ENCODE measurements at regions not wholly inside any gene's neighbourhood (a gene's known extent, or its start where the extent isn't known, plus 50 kb on each side); places are given as distances from the start of the nearest gene placed in this dataset.

DNA sequence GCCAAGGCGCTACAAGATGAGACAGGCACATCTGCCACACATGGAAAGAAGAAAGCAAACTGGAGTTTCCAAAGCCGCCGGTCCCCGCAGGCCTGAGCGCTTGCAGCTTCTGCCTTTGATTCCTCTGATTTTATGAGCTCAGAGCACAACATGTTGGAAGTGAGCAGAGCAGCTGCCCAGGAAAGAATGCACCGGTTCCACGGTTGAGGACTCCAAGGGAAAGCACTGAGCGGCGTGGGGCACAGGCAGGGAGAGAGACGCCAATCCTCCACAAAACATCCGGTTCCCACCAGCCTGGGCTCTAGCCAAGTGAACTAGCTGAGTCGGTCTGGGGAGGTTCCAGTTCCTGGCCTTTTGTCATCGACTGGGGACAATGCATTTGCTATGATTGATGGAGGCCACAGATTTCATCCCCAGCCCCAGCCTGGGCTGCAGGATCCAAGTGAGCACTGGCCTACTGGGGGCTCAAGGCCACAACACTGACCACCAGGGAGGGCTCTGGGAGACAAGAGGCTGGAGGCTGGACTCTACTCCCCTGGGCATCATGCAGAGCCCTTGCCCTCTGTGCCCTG lies 253.1 kb upstream of the IRF2BP2 start:
- Histone ChIP-seq H3K4me3 (ENCODE audit: low read depth in 1 of 2, low read length in 2 of 2) (peak overlapping the region; percentile 17 to 20), H3K9ac (ENCODE audit: low read depth in 1 of 2, low read length in 2 of 2) (peak overlapping the region; percentile 38 to 60)

DNA sequence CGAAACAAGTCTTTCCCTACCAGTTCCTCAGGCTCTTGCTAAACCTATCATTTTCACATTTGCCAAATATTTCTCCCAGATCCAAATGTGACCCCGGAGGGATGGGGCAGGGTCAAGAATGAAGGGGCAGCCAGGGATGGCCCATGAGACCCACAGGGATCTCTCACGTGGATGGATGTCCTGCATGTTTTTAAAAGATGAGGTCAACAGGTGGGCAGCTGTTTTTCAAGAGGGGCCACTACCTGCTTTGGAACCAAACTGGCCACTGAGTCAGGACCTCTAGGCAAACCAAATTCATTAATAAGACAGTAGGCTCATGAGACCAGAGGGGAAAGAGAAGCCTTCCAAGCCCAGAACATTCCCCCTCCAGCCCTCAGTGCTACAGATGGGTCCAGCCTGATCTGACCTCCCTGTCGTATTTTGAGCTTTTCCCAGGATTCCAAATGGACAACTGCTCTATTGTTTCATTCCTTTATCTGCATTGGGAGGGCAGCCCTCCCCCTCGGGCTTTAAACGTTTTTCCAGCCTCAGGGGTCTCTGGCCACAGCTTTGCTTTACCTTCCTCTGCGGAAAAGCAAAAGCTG lies 252.5 kb upstream of the IRF2BP2 start:
- Histone ChIP-seq H3K27me3 (ENCODE audit: control insufficient read depth in 1 of 2, insufficient read depth in 2 of 2, low read length in 2 of 2) (no peaks in the 10 kb centered on the region), H3K4me3 (ENCODE audit: low read depth in 1 of 2, low read length in 2 of 2) (peak overlapping the region in 1 of 2 donors; percentile 20), H3K9me3 (ENCODE audit: control insufficient read depth in 1 of 2, low read length in 2 of 2) (no peaks in the 10 kb centered on the region), H3K36me3 (ENCODE audit: control insufficient read depth in 1 of 2, insufficient read depth in 2 of 2, low read length in 2 of 2) (no peaks in the 10 kb centered on the region), H3K27ac (ENCODE audit: low read depth, low read length) (peak overlapping the region; percentile 54), H3K4me1 (ENCODE audit: control insufficient read depth in 1 of 2, insufficient read depth in 2 of 2, low read length in 2 of 2) (peaks cover 24 to 46% of the 10 kb centered on the region in 2 donors), H3K9ac (ENCODE audit: low read depth in 1 of 2, low read length in 2 of 2) (peak overlapping the region; percentile 38 to 60)

More for the DNA sequence above, 253.1 kb upstream of the IRF2BP2 start:
- Histone ChIP-seq H3K27me3 (ENCODE audit: control insufficient read depth in 1 of 2, insufficient read depth in 2 of 2, low read length in 2 of 2) (no peaks in the 10 kb centered on the region), H3K9me3 (ENCODE audit: control insufficient read depth in 1 of 2, low read length in 2 of 2) (no peaks in the 10 kb centered on the region), H3K4me1 (ENCODE audit: control insufficient read depth in 1 of 2, insufficient read depth in 2 of 2, low read length in 2 of 2) (peaks cover 24 to 48% of the 10 kb centered on the region in 2 donors), H3K27ac (ENCODE audit: low read depth, low read length) (peak overlapping the region; percentile 54), H3K36me3 (ENCODE audit: control insufficient read depth in 1 of 2, insufficient read depth in 2 of 2, low read length in 2 of 2) (no peaks in the 10 kb centered on the region)

DNA sequence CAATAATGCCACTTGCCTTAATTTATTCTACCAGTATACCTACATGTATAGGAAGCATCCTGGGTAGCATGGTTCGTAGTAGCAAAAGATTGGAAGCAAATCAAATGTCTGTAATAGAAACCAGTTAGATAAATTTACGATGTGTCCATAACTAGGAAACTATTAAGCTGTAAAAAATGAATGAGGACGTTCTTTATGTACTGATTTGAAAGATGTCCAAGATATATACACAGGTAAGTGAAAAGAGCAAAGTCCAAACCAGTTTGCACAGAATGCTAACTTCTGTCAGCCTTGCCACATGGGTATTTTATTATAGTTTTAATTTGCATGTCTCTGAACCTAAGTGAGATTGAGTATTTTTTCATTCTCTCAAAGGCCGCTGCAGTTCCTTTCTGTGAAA lies 251.8 kb upstream of the IRF2BP2 start:
- H3K27me3 ChIP-seq (ENCODE audit: control insufficient read depth in 1 of 2, insufficient read depth in 2 of 2, low read length in 2 of 2) = no peaks in the 10 kb centered on the region
- H3K9me3 ChIP-seq (ENCODE audit: control insufficient read depth in 1 of 2, low read length in 2 of 2) = no peaks in the 10 kb centered on the region
- no peaks in the 10 kb centered on the region for H3K36me3 ChIP-seq (ENCODE audit: control insufficient read depth in 1 of 2, insufficient read depth in 2 of 2, low read length in 2 of 2)
- peaks cover 24 to 42% of the 10 kb centered on the region in 2 donors for H3K4me1 ChIP-seq (ENCODE audit: control insufficient read depth in 1 of 2, insufficient read depth in 2 of 2, low read length in 2 of 2)
- H3K9ac ChIP-seq (ENCODE audit: low read depth in 1 of 2, low read length in 2 of 2) = no peak overlapping the region
- no peak overlapping the region for H3K4me3 ChIP-seq (ENCODE audit: low read depth in 1 of 2, low read length in 2 of 2)
- peak overlapping the region; percentile 54 for H3K27ac ChIP-seq (ENCODE audit: low read depth, low read length)

DNA sequence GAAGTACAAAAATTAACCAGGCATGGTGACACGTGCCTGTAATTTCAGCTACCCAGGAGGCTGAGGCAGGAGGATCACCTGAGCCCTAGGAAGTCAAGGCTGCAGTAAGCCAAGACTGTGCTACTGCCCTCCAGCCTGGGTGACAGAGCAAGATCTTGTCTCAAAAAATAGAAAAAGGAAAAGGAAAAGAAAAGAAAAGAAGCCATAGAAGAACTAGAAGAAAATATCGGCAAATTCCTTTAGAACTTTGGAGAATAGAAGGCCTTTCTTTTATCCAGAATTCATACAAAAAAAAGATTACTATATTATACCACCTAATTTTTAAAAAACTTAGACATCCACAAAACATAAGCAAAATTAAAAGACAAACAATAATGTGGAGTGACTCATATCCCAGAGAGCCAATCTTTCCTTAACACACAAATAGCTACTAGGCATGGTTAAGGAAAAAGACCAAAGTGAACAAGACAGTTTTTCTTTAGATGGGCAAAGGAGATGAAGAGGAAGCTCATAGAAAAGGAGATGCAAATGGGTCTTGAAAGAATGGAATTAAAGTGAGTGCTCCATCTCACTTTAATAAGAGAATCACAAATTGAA lies 251.1 kb upstream of the IRF2BP2 start:
- Histone ChIP-seq H3K27ac (ENCODE audit: low read depth, low read length) (no peak overlapping the region), H3K36me3 (ENCODE audit: control insufficient read depth in 1 of 2, insufficient read depth in 2 of 2, low read length in 2 of 2) (no peaks in the 10 kb centered on the region), H3K4me3 (ENCODE audit: low read depth in 1 of 2, low read length in 2 of 2) (no peak overlapping the region), H3K4me1 (ENCODE audit: control insufficient read depth in 1 of 2, insufficient read depth in 2 of 2, low read length in 2 of 2) (peaks cover 18 to 35% of the 10 kb centered on the region in 2 donors), H3K9ac (ENCODE audit: low read depth in 1 of 2, low read length in 2 of 2) (no peak overlapping the region), H3K27me3 (ENCODE audit: control insufficient read depth in 1 of 2, insufficient read depth in 2 of 2, low read length in 2 of 2) (no peaks in the 10 kb centered on the region), H3K9me3 (ENCODE audit: control insufficient read depth in 1 of 2, low read length in 2 of 2) (no peaks in the 10 kb centered on the region)

DNA sequence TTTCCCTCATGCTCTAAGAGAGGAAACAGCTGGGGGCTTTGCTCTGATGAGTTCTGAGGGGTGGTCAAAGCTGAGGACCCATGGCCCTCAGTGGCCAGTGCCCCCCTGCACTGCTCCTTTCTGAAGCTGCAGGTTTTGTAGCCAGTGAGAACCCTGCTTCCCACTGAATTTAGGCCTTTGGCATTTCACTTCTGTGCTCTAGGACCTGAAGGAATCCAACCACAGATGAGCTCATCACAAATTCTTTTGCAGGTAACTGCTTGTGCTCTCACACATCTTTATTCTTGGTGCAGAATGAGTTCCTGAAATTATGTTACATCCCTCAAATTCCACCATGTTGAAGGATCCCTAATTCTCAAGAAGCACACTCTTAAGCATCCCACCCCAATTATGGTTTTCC lies 248.7 kb upstream of the IRF2BP2 start:
- Histone ChIP-seq H3K4me1 (ENCODE audit: control insufficient read depth in 1 of 2, insufficient read depth in 2 of 2, low read length in 2 of 2) (peaks cover 16 to 29% of the 10 kb centered on the region in 2 donors), H3K27ac (ENCODE audit: low read depth, low read length) (no peak overlapping the region), H3K9ac (ENCODE audit: low read depth in 1 of 2, low read length in 2 of 2) (no peak overlapping the region), H3K27me3 (ENCODE audit: control insufficient read depth in 1 of 2, insufficient read depth in 2 of 2, low read length in 2 of 2) (no peaks in the 10 kb centered on the region), H3K4me3 (ENCODE audit: low read depth in 1 of 2, low read length in 2 of 2) (no peak overlapping the region), H3K9me3 (ENCODE audit: control insufficient read depth in 1 of 2, low read length in 2 of 2) (no peaks in the 10 kb centered on the region), H3K36me3 (ENCODE audit: control insufficient read depth in 1 of 2, insufficient read depth in 2 of 2, low read length in 2 of 2) (no peaks in the 10 kb centered on the region)

DNA sequence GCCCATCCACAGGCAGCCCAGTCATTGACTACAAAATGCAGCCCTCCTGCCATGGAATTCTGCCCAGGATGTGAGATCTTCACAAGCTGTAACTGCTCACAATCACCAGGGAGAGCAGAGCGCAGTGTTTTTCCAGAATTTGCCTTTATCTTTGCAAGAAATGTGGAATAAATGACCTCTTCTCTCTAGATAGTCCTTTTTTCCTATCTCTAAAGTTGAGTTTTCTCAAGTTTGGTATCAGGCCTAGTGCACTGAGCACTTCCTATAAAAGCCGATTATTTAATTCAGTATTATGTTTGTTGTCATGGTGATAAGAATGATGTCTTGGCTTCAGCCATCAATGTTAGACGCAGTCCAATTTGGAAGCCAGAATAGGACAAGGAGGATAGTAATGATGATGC lies 246.9 kb upstream of the IRF2BP2 start:
- H3K9me3 ChIP-seq (ENCODE audit: control insufficient read depth in 1 of 2, low read length in 2 of 2) = no peaks in the 10 kb centered on the region
- H3K36me3 ChIP-seq (ENCODE audit: control insufficient read depth in 1 of 2, insufficient read depth in 2 of 2, low read length in 2 of 2) = no peaks in the 10 kb centered on the region
- no peaks in the 10 kb centered on the region for H3K27me3 ChIP-seq (ENCODE audit: control insufficient read depth in 1 of 2, insufficient read depth in 2 of 2, low read length in 2 of 2)
- no peak overlapping the region for H3K27ac ChIP-seq (ENCODE audit: low read depth, low read length)
- no peak overlapping the region for H3K9ac ChIP-seq (ENCODE audit: low read depth in 1 of 2, low read length in 2 of 2)
- H3K4me3 ChIP-seq (ENCODE audit: low read depth in 1 of 2, low read length in 2 of 2) = no peak overlapping the region
- H3K4me1 ChIP-seq (ENCODE audit: control insufficient read depth in 1 of 2, insufficient read depth in 2 of 2, low read length in 2 of 2) = peaks cover 3 to 16% of the 10 kb centered on the region in 2 donors

DNA sequence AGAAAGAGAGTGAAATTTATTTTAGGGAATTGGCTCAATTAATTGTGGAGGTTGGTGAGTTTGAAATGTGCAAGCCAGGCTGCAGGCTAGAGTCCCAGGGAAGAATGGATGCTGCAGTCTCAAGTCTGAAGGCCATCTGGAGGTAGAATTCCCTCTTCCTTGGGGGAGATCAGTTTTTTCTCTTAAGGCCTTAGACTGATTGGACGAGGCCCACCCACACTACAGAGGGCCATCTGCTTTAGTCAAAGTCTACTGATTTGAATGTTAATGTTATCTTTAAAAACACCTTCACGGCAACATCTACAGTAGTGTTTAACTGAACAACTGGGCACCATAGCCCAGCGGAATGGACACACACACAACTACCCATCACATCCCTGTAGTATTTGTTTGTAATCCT lies 245.9 kb upstream of the IRF2BP2 start:
- H3K9me3 ChIP-seq (ENCODE audit: control insufficient read depth in 1 of 2, low read length in 2 of 2) = no peaks in the 10 kb centered on the region
- no peaks in the 10 kb centered on the region for H3K27me3 ChIP-seq (ENCODE audit: control insufficient read depth in 1 of 2, insufficient read depth in 2 of 2, low read length in 2 of 2)
- H3K27ac ChIP-seq (ENCODE audit: low read depth, low read length) = no peak overlapping the region
- no peak overlapping the region for H3K4me3 ChIP-seq (ENCODE audit: low read depth in 1 of 2, low read length in 2 of 2)
- peaks cover 11 to 22% of the 10 kb centered on the region in 2 donors for H3K4me1 ChIP-seq (ENCODE audit: control insufficient read depth in 1 of 2, insufficient read depth in 2 of 2, low read length in 2 of 2)
- H3K9ac ChIP-seq (ENCODE audit: low read depth in 1 of 2, low read length in 2 of 2) = no peak overlapping the region
- H3K36me3 ChIP-seq (ENCODE audit: control insufficient read depth in 1 of 2, insufficient read depth in 2 of 2, low read length in 2 of 2) = no peaks in the 10 kb centered on the region

DNA sequence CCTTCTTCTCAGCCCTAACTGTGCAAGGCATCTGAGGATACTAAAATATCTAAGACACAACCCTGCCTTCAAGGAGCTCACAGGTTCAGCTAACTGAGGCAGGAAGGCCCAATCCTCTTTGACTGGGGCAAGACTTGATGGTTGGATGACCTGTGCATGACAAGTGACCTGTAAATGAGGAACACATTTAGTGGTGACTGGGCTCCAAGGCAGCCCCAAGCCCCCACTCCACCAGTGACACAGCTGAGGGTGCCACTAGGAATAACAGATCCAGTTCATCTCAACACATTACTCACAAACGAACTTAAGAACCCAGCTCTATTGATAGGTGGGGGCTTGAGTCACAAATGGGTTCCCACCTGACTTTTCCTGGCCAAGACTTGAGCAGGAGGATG lies 244.7 kb upstream of the IRF2BP2 start:
- Histone ChIP-seq H3K9ac (ENCODE audit: low read depth in 1 of 2, low read length in 2 of 2) (no peak overlapping the region), H3K27me3 (ENCODE audit: control insufficient read depth in 1 of 2, insufficient read depth in 2 of 2, low read length in 2 of 2) (no peaks in the 10 kb centered on the region), H3K4me3 (ENCODE audit: low read depth in 1 of 2, low read length in 2 of 2) (no peak overlapping the region), H3K27ac (ENCODE audit: low read depth, low read length) (no peak overlapping the region), H3K36me3 (ENCODE audit: control insufficient read depth in 1 of 2, insufficient read depth in 2 of 2, low read length in 2 of 2) (no peaks in the 10 kb centered on the region), H3K9me3 (ENCODE audit: control insufficient read depth in 1 of 2, low read length in 2 of 2) (no peaks in the 10 kb centered on the region), H3K4me1 (ENCODE audit: control insufficient read depth in 1 of 2, insufficient read depth in 2 of 2, low read length in 2 of 2) (peaks cover 11 to 18% of the 10 kb centered on the region in 2 donors)

DNA sequence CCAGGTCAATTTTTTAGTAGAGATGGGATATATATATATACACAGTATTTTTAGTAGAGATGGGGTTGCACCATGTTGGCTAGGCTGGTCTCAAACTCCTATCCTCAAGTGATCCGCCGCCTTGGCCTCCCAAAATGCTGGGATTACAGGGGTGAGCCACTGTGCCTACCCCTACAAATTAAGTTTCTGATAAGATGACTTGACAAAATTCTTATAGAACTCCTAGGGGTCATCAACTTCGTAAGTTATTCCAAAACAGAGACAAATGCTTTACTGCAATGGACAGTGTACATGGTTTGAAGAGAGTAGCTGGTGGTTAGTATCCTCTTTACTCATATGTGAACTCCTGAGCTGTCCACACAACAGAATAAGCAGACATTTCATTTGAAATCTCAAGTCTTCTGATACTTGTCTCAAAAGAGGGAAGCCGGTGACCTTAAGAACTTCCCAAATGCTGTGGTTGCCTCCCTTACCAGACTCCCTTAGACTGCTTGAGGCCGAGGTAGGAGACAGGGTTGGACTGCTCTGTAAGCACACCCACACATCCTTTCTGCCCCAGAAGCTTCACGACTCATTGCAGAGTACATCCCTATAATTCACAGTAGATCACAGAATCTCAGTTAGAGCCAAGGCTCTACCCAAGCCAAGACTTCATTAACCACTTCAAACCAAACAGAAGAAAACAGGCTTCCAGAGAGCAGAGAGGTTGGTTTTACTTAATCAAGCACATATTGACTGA lies 244.1 kb upstream of the IRF2BP2 start:
- Histone ChIP-seq H3K36me3 (ENCODE audit: control insufficient read depth in 1 of 2, insufficient read depth in 2 of 2, low read length in 2 of 2) (no peaks in the 10 kb centered on the region), H3K4me1 (ENCODE audit: control insufficient read depth in 1 of 2, insufficient read depth in 2 of 2, low read length in 2 of 2) (peaks cover 11 to 20% of the 10 kb centered on the region in 2 donors), H3K27ac (ENCODE audit: low read depth, low read length) (no peak overlapping the region), H3K9me3 (ENCODE audit: control insufficient read depth in 1 of 2, low read length in 2 of 2) (no peaks in the 10 kb centered on the region), H3K4me3 (ENCODE audit: low read depth in 1 of 2, low read length in 2 of 2) (no peak overlapping the region), H3K9ac (ENCODE audit: low read depth in 1 of 2, low read length in 2 of 2) (no peak overlapping the region), H3K27me3 (ENCODE audit: control insufficient read depth in 1 of 2, insufficient read depth in 2 of 2, low read length in 2 of 2) (no peaks in the 10 kb centered on the region)

DNA sequence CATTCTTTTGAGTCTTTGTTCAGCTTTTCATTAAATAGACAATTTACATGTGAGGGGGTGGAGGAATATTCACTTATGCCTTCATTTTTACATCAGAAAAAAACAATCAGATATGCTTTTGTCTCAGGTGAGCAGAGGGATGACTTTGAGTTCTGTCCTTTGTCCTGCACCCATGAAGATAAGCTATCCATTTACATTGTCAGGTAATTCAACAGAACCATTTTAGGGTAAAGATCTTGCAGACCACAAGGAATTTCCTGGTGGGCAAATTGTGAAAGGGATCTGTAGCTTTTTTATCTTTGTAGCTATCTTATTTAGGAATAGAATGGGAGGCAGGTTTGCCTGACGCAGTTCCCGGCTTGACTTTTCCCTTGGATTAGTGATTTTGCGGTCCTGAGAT lies 242.7 kb upstream of the IRF2BP2 start:
- Histone ChIP-seq H3K27me3 (ENCODE audit: control insufficient read depth in 1 of 2, insufficient read depth in 2 of 2, low read length in 2 of 2) (no peaks in the 10 kb centered on the region), H3K36me3 (ENCODE audit: control insufficient read depth in 1 of 2, insufficient read depth in 2 of 2, low read length in 2 of 2) (no peaks in the 10 kb centered on the region), H3K27ac (ENCODE audit: low read depth, low read length) (no peak overlapping the region), H3K9me3 (ENCODE audit: control insufficient read depth in 1 of 2, low read length in 2 of 2) (no peaks in the 10 kb centered on the region), H3K4me1 (ENCODE audit: control insufficient read depth in 1 of 2, insufficient read depth in 2 of 2, low read length in 2 of 2) (peaks cover 11 to 20% of the 10 kb centered on the region in 2 donors), H3K9ac (ENCODE audit: low read depth in 1 of 2, low read length in 2 of 2) (no peak overlapping the region), H3K4me3 (ENCODE audit: low read depth in 1 of 2, low read length in 2 of 2) (no peak overlapping the region)

Measured in duodenal mucosa (tissue), 2 donors.